ENCODE measurements at regions not wholly inside any gene's neighbourhood (a gene's known extent, or its start where the extent isn't known, plus 50 kb on each side); places are given as distances from the start of the nearest gene placed in this dataset.

DNA sequence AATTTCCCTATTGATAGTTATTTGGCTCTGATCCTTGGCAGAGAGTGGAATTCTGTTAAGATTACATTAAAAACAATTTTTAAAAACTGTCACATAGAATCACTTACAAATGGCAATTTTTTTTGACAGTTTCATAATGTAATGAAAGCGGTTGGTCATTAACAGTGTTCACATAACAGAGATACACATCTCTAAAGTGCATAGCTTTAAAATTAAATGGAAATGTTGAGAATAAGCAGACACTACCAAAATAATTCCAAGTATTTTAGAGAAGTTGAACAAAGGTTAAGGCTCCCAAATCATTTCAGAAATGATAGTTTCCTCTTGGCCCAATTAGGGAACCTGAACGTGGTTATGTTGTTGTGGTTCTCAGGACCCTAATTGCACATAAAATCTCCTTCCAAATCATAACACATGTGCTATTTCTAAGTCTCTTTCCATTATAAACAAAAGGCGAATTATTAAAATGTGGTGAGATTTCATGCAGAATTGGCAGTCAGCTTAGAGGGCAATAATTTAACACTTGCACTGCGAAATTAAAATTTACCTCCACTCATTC lies 528.9 kb upstream of the FZD8 start:
- no peak overlapping the region for H3K27ac ChIP-seq
- in situ Hi-C loops (cut with MboI; ENCODE audit: low sequenced_read_pairs in 4 of 4), result no loop called here
- H3K9me3 ChIP-seq, result no peaks in the 10 kb centered on the region
- ATAC-seq (no peak), DNase-seq (no peak)
- H3K27me3 ChIP-seq, result no peaks in the 10 kb centered on the region
- no peak overlapping the region for H3K4me3 ChIP-seq
- intact Hi-C loops (cut with DNase I; ENCODE audit: low total_unique reads), result no loop called here
- TF ChIP-seq POLR2A (IDR thresholded peaks at IDR 0.05), result no peak
- TF ChIP-seq, protein P1, sequence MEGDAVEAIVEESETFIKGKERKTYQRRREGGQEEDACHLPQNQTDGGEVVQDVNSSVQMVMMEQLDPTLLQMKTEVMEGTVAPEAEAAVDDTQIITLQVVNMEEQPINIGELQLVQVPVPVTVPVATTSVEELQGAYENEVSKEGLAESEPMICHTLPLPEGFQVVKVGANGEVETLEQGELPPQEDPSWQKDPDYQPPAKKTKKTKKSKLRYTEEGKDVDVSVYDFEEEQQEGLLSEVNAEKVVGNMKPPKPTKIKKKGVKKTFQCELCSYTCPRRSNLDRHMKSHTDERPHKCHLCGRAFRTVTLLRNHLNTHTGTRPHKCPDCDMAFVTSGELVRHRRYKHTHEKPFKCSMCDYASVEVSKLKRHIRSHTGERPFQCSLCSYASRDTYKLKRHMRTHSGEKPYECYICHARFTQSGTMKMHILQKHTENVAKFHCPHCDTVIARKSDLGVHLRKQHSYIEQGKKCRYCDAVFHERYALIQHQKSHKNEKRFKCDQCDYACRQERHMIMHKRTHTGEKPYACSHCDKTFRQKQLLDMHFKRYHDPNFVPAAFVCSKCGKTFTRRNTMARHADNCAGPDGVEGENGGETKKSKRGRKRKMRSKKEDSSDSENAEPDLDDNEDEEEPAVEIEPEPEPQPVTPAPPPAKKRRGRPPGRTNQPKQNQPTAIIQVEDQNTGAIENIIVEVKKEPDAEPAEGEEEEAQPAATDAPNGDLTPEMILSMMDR (IDR thresholded peaks at IDR 0.05 in 4 of 5, conservative IDR thresholded peaks at IDR 0.05 in 1 of 5), result no peak
- no peaks in the 10 kb centered on the region for H3K36me3 ChIP-seq
- H3K4me1 ChIP-seq, result peaks cover 0 to 3% of the 10 kb centered on the region in 2 donors

DNA sequence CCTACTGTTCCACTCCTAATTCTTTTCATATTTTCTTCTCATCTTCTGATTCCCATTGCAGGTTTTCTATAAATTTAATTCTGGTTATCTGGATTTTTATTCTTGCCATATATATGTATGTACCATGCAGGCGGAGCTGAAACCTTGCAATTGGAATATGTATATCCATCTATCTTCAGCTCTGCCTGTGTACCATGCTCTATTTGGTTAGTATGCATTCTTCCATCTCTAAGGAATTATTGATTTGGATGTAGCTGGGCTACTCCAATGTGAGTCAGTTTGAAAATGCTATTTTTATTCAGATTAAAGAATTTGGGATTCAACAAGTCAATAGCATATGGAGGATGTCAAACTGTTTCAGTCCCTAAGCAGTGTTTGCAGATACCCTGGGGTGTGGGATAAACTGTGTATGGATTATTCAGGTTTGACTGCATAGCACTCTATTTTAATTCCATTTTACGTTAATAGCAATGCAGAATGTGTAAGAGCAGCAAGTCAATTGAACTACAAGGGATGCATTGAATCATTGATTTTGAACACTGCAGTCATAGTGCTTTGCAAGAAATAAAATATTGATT lies 528.1 kb upstream of the FZD8 start:
- H3K27ac ChIP-seq, result no peak overlapping the region
- intact Hi-C loops (cut with DNase I; ENCODE audit: low total_unique reads) (no loop called here), in situ Hi-C loops (cut with MboI; ENCODE audit: low sequenced_read_pairs in 4 of 4) (no loop called here)
- H3K4me3 ChIP-seq, result no peak overlapping the region
- DNase-seq (no peak), ATAC-seq (no peak)
- peaks cover 0 to 3% of the 10 kb centered on the region in 2 donors for H3K4me1 ChIP-seq
- no peaks in the 10 kb centered on the region for H3K9me3 ChIP-seq
- H3K36me3 ChIP-seq, result no peaks in the 10 kb centered on the region
- H3K27me3 ChIP-seq, result no peaks in the 10 kb centered on the region
- TF ChIP-seq, protein P1 (IDR thresholded peaks at IDR 0.05 in 4 of 5, conservative IDR thresholded peaks at IDR 0.05 in 1 of 5), result no peak
- no peak for TF ChIP-seq POLR2A (IDR thresholded peaks at IDR 0.05)

DNA sequence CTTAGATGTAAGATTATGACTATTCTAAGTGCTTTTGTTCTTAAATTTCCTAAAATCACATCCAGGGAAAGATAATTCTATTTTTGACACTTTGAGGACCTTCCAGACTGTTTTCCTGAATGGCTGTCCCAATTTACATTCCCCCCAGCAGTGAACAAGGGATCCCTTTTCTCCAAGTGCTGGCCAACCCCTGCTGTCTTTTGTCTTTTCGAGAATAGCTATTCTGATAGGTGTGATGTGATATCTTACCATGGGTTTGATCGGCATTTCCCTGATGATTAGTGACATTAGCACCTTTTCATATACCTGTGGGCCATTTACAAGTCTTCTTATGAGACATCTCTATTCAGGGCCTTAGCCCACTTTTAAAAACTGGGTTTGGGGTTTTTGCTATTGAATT lies 526.7 kb upstream of the FZD8 start:
- TF ChIP-seq POLR2A (IDR thresholded peaks at IDR 0.05), result no peak
- no peak overlapping the region for H3K4me3 ChIP-seq
- intact Hi-C loops (cut with DNase I; ENCODE audit: low total_unique reads), result no loop called here

DNA sequence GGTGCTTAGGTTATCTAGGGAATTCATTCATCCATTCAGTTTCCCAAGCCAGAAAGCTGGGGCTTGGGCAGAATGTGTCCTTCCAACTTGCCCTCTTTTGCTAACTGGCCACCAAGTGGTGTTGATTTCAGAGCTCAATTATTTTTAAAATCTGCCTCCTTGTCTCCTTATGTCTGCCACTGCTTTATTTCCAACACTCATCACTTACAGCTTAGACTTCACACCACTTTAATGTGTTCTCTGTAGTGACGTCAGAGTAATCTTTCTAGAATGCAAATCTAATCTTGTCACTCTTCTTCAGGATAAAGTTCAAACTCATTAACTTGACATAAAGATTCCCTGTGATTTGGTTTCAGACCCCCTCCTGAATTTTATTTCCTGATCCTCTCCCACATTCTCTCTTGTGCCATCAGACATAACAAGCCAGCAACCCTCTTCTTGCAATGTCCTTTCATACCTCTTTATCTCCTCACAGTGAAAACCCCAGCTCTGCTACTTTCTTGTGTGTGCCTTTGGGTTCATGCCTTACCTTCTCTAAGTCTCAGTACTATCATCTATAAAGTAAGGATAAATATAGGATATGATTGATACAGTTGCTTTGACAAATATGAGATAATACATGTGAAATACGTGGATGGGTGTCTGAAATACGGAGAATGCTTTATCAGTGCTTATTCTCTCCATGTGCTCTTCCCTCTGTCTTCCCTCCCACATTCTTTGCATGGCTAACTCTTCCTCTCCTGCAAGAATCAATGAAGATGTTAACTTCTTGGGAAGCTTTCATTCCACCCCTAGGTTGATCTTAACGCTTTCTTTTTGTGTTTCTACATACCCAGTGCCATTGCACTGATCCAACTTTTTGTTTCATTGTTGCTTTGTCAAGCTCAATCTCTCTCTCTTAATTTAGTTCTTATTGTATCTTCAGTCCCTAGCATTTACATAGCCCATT lies 522.7 kb upstream of the FZD8 start:
- in situ Hi-C loops (cut with MboI; ENCODE audit: low sequenced_read_pairs in 4 of 4) (no loop called here), intact Hi-C loops (cut with DNase I; ENCODE audit: low total_unique reads) (no loop called here)
- Histone ChIP-seq H3K4me1 (no peaks in the 10 kb centered on the region), H3K36me3 (no peaks in the 10 kb centered on the region), H3K9me3 (no peaks in the 10 kb centered on the region), H3K4me3 (no peak overlapping the region), H3K27ac (no peak overlapping the region), H3K27me3 (no peaks in the 10 kb centered on the region)
- no peak for TF ChIP-seq POLR2A (IDR thresholded peaks at IDR 0.05)
- DNase-seq (no peak), ATAC-seq (no peak)

More for the DNA sequence above, 526.7 kb upstream of the FZD8 start:
- no peaks in the 10 kb centered on the region for H3K36me3 ChIP-seq
- ATAC-seq (no peak), DNase-seq (no peak)
- H3K27ac ChIP-seq, result no peak overlapping the region
- H3K4me1 ChIP-seq, result peaks cover 0 to 3% of the 10 kb centered on the region in 2 donors
- in situ Hi-C loops (cut with MboI; ENCODE audit: low sequenced_read_pairs in 4 of 4), result no loop called here
- H3K9me3 ChIP-seq, result no peaks in the 10 kb centered on the region
- H3K27me3 ChIP-seq, result no peaks in the 10 kb centered on the region

DNA sequence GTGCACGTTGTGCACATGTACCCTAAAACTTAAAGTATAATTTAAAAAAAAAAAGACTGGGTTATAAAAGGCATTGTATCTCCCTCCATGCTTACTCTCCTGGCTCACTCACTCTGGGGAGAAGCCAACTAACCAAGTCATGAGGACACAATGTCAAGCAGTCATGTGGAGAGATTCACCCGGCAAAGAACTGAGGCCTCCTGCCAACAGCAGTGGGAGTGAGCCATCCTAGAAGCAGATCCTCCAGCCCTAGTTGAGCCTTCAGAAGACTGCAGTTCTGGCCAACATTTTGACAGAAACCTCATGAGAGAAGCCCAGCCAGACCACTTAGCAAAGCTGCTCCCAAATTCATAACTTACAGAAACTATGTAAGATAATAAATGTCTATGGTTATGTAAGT lies 521.7 kb upstream of the FZD8 start:
- no peaks in the 10 kb centered on the region for H3K27me3 ChIP-seq
- in situ Hi-C loops (cut with MboI; ENCODE audit: low sequenced_read_pairs in 4 of 4), result no loop called here
- H3K27ac ChIP-seq, result no peak overlapping the region
- DNase-seq (no peak), ATAC-seq (no peak)
- no peaks in the 10 kb centered on the region for H3K9me3 ChIP-seq
- H3K4me1 ChIP-seq, result no peaks in the 10 kb centered on the region
- no peak overlapping the region for H3K4me3 ChIP-seq
- intact Hi-C loops (cut with DNase I; ENCODE audit: low total_unique reads), result no loop called here
- H3K36me3 ChIP-seq, result no peaks in the 10 kb centered on the region
- no peak for TF ChIP-seq POLR2A (IDR thresholded peaks at IDR 0.05)
- TF ChIP-seq, protein P1 (IDR thresholded peaks at IDR 0.05 in 4 of 5, conservative IDR thresholded peaks at IDR 0.05 in 1 of 5), result no peak

All from gastrocnemius medialis (tissue), 4 donors.